OCI-LY3 (cell line): ENCODE measurements at regions not wholly inside any gene's neighbourhood (a gene's known extent, or its start where the extent isn't known, plus 50 kb on each side); places are given as distances from the start of the nearest gene placed in this dataset.

ENCODE experiments used
- CTCF ChIP-seq: fragments of 200-600, 300-600 bp; sonication (generic); IDR thresholded peaks from 2 replicates; pipeline ENCODE4 v1.5.1; 2014; ENCODE audit warnings: antibody characterized with exemption, low read length, low read depth
- EZH2phosphoT487 ChIP-seq: fragments of 200-600 bp; shearing (Covaris generic); IDR thresholded peaks from 2 replicates; pipeline ENCODE4 v1.6.1; 2018; ENCODE audit warnings: antibody characterized with exemption, mixed run types, low read depth

DNA sequence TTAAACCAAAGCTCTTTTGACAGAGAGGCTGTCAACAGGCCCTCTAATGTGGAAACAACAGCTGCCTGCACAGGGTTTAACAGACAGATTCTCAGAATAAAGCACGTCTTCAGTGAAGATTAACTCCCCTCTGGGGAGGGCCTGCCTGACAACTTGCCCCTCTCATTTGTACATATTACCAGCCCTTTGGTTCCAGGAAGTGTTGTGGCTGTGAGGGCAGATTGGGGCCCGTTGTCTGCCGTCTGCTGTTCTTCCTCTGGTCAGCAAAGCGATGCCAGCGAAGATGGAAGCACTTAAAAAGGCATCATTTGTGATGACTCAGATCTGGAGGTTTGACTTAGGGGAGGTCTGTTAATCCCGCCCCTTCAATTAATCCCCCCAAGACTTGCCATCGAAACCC, 177.0 kb upstream of the IRX6 start:
- TF ChIP-seq CTCF = no peak
- TF ChIP-seq EZH2phosphoT487 = no peak
